Spleen (tissue), 11 donors: ENCODE measurements at regions not wholly inside any gene's neighbourhood (a gene's known extent, or its start where the extent isn't known, plus 50 kb on each side); places are given as distances from the start of the nearest gene placed in this dataset.
"Not testable (repeated sequence)": the region's sequence is repeated elsewhere in the genome, so short reads cannot be mapped to it uniquely, and the experiment has no call there.

Source experiments
- DNase-seq: peaks from one replicate; pipeline ENCODE4 v3.0.0-alpha.2; 2020
- H3K27ac ChIP-seq, 8 donors: fragments of 200-600 bp; sonication (generic) in 7 of 8; 1 replicate in 4 of 8; 2 replicates in 4 of 8; pipeline versions ENCODE4 v1.5.0 to v1.8.0; 2016 to 2021; ENCODE audit warnings: inconsistent platforms in 4 of 8, mild to moderate bottlenecking in 4 of 8, moderate library complexity in 1 of 8
- H3K27me3 ChIP-seq, 7 donors: fragments of 200-600 bp; sonication (generic) in 6 of 7; replicated peaks in 1 of 7; 1 replicate in 4 of 7; 2 replicates in 3 of 7; pipeline versions ENCODE4 v1.5.0 to v1.8.0; 2016 to 2021; ENCODE audit warnings: inconsistent platforms in 3 of 7, mild to moderate bottlenecking in 1 of 7
- H3K36me3 ChIP-seq, 6 donors: fragments of 200-600 bp; sonication (generic) in 5 of 6; 1 replicate in 4 of 6; 2 replicates in 2 of 6; pipeline versions ENCODE4 v1.5.0 to v1.8.0; 2016 to 2021; ENCODE audit warnings: inconsistent platforms in 2 of 6
- H3K4me1 ChIP-seq, 6 donors: fragments of 200-600 bp; sonication (generic) in 5 of 6; 1 replicate in 3 of 6; 2 replicates in 3 of 6; pipeline versions ENCODE4 v1.5.0 to v1.8.0; 2016 to 2021; ENCODE audit warnings: inconsistent platforms in 3 of 6
- H3K4me3 ChIP-seq, 8 donors: fragments of 200-600 bp; sonication (generic) in 7 of 8; 1 replicate in 4 of 8; 2 replicates in 4 of 8; pipeline versions ENCODE4 v1.5.0 to v1.8.0; 2016 to 2021; ENCODE audit warnings: inconsistent platforms in 4 of 8, mild to moderate bottlenecking in 4 of 8, moderate library complexity in 2 of 8
- H3K9me3 ChIP-seq, 8 donors: fragments of 200-600 bp; sonication (generic) in 7 of 8; 1 replicate in 4 of 8; 2 replicates in 4 of 8; pipeline versions ENCODE4 v1.5.0 to v1.8.0; 2016 to 2021; ENCODE audit warnings: inconsistent platforms in 4 of 8
- POLR2A ChIP-seq, 3 donors: fragments of 450-650 bp; IDR thresholded peaks; one replicate each; pipeline ENCODE4 v1.5.1; 2017; ENCODE audit warnings: antibody characterized with exemption in 3 of 3, mild to moderate bottlenecking in 1 of 3
- POLR2AphosphoS5 ChIP-seq, 3 donors: sonication (generic); formaldehyde crosslinking; IDR thresholded peaks; one replicate each; pipeline ENCODE4 v1.5.1; 2017; ENCODE audit warnings: antibody characterized with exemption in 3 of 3
- WGBS, 5 donors: extraction: QIAGEN DNeasy Blood & Tissue Kit in 3 of 5; methylation state at CpG; one replicate each; pipeline versions ENCODE4 v1.1.5 to v1.1.7; 2013 to 2018; 5-methylcytosine and 5-hydroxymethylcytosine counted together
- intact Hi-C: fragments of 100-400 bp; cut with DNase I; formaldehyde crosslinking; loops from one replicate; pipeline ENCODE4 v1.15.0; 2023; ENCODE audit warnings: low total_unique reads
- TF ChIP-seq, protein P1 (sequence below), 11 experiments: fragments of 200-600 bp in 7 of 11; fragments of 450-650 bp in 4 of 11; sonication (generic) in 4 of 11; IDR thresholded peaks in 8 of 11; conservative IDR thresholded peaks in 3 of 11; 1 replicate in 7 of 11; 2 replicates in 4 of 11; pipeline versions ENCODE4 v1.4.0 to v1.8.0; 2016 to 2021; ENCODE audit warnings: antibody characterized with exemption in 11 of 11, inconsistent platforms in 4 of 11, mild to moderate bottlenecking in 1 of 11
- donor health status: healthy with polysubstance abuse.
- donor health status: DM: no; HTN: no; CAD: no; lungs with moderate emphysema.
- donor health status: DM: no; HTN: no; CAD: no.
- donor health status: Bipolar disorder and iron deficiency.
- donor health status: healthy.
- donor health status: DM: no; HTN: no; CAD: no.
- donor health status: DM: yes; HTN: yes; CAD: no.

DNA sequence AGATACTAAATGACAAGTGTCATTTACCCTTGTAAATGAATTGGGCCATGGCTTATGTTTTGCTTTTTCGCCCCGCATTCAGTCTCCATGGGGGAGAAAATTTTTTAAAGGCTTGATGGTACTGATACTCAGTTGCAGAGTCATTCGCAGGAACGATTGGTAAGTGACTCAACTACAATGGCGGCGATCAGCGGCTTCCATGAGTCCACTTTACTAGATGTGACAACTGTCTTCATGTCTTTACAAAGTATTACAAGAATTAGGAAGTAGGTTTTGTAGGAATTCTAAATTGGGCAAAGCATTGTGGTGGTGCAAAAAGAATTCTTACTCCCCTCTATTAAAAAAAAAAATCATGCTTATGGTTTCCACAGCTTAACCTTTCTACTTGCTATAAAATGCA lies 108.8 kb upstream of the ZEB1 start:
- Histone ChIP-seq H3K4me1 (no peaks in the 10 kb centered on the region), H3K36me3 (no peaks in the 10 kb centered on the region), H3K27me3 (no peaks in the 10 kb centered on the region), H3K9me3 (no peaks in the 10 kb centered on the region), H3K27ac (no peak overlapping the region), H3K4me3 (no peak overlapping the region)
- DNase-seq = no peak
- 94 to 99% (median 95%) methylated on average over 7 of the region's 7 CpGs for whole genome bisulfite sequencing, 5 donors
- TF ChIP-seq POLR2AphosphoS5 (IDR thresholded peaks at IDR 0.05) (no peak), POLR2A (IDR thresholded peaks at IDR 0.05) (no peak)
- TF ChIP-seq, protein P1, sequence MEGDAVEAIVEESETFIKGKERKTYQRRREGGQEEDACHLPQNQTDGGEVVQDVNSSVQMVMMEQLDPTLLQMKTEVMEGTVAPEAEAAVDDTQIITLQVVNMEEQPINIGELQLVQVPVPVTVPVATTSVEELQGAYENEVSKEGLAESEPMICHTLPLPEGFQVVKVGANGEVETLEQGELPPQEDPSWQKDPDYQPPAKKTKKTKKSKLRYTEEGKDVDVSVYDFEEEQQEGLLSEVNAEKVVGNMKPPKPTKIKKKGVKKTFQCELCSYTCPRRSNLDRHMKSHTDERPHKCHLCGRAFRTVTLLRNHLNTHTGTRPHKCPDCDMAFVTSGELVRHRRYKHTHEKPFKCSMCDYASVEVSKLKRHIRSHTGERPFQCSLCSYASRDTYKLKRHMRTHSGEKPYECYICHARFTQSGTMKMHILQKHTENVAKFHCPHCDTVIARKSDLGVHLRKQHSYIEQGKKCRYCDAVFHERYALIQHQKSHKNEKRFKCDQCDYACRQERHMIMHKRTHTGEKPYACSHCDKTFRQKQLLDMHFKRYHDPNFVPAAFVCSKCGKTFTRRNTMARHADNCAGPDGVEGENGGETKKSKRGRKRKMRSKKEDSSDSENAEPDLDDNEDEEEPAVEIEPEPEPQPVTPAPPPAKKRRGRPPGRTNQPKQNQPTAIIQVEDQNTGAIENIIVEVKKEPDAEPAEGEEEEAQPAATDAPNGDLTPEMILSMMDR (IDR thresholded peaks at IDR 0.05 in 8 of 11, conservative IDR thresholded peaks at IDR 0.05 in 3 of 11) = no peak
- intact Hi-C loops = no loop called here

DNA sequence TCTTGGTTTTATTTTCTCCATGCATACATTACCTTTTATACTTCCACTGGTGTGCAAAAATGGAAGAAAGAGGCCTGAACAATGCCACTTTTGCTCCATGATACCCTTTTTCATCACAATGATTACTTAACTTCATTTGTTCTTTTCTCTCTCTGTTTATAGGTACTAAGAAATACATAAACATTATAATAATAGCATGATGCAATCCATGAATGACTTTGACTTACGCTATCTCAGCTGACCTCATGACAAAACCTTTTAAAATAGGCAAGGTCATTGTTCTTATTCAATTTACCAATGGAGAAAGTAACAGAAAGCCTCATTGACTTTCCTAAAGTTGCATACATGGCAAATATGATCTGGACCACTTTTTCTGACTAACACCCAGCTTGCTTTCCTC lies 105.1 kb upstream of the ZEB1 start:
- intact Hi-C loops = no loop called here
- TF ChIP-seq POLR2A (IDR thresholded peaks at IDR 0.05) (no peak), POLR2AphosphoS5 (IDR thresholded peaks at IDR 0.05) (no peak)
- TF ChIP-seq, protein P1 (IDR thresholded peaks at IDR 0.05 in 8 of 11, conservative IDR thresholded peaks at IDR 0.05 in 3 of 11) = no peak
- no peaks in the 10 kb centered on the region for H3K9me3 ChIP-seq
- H3K4me1 ChIP-seq = no peaks in the 10 kb centered on the region
- 73 to 92% (median 89%) methylated on average over 1 of the region's 1 CpG for WGBS, 5 donors
- no peaks in the 10 kb centered on the region for H3K36me3 ChIP-seq
- no peak overlapping the region for H3K27ac ChIP-seq
- no peak overlapping the region for H3K4me3 ChIP-seq
- H3K27me3 ChIP-seq = no peaks in the 10 kb centered on the region
- DNase-seq = no peak

DNA sequence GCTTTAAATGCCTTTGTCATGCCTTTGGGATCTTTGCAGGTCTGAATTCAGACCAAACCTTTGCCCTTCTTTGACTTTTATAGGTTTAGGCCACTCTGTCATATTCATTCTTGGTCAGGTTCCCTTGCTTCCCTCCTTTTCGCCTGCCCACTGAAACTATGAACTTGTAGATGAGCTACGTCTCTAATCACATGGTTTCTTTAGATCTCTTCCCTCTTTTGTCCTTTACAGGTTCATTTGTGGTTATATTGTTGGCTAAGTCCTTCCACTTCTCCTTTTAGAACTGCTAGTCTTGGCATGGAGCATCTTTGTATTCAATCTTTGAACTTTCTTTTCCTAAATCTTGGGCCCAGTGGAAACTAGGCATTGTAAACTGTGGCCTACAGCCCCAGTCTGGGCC lies 104.0 kb upstream of the ZEB1 start:
- no peak overlapping the region for H3K4me3 ChIP-seq
- H3K36me3 ChIP-seq = no peaks in the 10 kb centered on the region
- no peak overlapping the region for H3K27ac ChIP-seq
- no peaks in the 10 kb centered on the region for H3K27me3 ChIP-seq
- no peaks in the 10 kb centered on the region for H3K9me3 ChIP-seq
- intact Hi-C loops = no loop called here
- H3K4me1 ChIP-seq = no peaks in the 10 kb centered on the region
- TF ChIP-seq POLR2AphosphoS5 (IDR thresholded peaks at IDR 0.05) = no peak
- TF ChIP-seq POLR2A (IDR thresholded peaks at IDR 0.05) = no peak
- TF ChIP-seq, protein P1 (IDR thresholded peaks at IDR 0.05 in 8 of 11, conservative IDR thresholded peaks at IDR 0.05 in 3 of 11) = no peak
- WGBS, 5 donors = 41 to 65% (median 50%) methylated on average over 2 of the region's 2 CpGs
- no peak for DNase-seq

DNA sequence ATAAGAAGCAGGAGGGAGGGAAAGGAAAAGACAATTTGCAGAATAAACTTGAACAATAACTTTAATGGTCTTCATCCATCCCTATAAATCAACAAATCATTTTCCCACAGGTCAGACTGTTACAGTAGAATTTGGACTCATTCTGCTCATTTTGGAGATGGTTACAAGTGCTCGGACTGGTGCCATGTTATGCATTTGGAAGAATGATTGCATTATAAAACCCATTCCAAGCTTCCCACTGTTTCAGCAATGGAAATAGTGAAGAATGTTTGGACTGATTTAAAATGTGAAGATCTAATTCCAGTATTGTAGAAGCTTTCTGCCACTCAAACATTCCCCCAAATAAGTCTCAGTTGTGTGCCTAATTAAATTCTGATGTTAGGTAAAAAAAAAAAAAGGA lies 99.7 kb upstream of the ZEB1 start:
- Histone ChIP-seq H3K36me3 (no peaks in the 10 kb centered on the region), H3K27ac (no peak overlapping the region), H3K4me3 (no peak overlapping the region), H3K27me3 (no peaks in the 10 kb centered on the region), H3K4me1 (no peaks in the 10 kb centered on the region), H3K9me3 (no peaks in the 10 kb centered on the region)
- 90 to 100% (median 92%) methylated on average over 1 of the region's 1 CpG for WGBS, 5 donors
- TF ChIP-seq POLR2AphosphoS5 (IDR thresholded peaks at IDR 0.05) (no peak), POLR2A (IDR thresholded peaks at IDR 0.05) (no peak)
- TF ChIP-seq, protein P1 (IDR thresholded peaks at IDR 0.05 in 8 of 11, conservative IDR thresholded peaks at IDR 0.05 in 3 of 11) = no peak
- no peak for DNase-seq
- intact Hi-C loops = no loop called here

DNA sequence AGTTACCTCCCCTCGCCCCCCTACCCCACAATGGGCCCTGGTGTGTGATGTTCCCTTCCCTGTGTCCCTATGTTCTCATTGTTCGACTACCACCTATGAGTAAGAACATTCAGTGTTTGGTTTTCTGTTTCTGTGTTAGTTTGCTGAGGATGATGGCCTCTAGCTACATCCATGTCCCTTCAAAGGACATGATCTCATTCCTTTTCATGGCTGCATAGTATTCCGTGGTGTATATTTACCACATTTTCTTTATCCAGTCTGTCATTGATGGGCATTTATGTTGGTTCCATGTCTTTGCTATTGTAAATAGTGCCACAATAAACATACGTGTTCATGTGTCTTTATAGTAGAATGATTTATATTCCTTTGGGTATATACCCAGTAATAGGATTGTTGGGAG lies 90.2 kb upstream of the ZEB1 start:
- H3K4me1 ChIP-seq, DNase-seq, H3K27me3 ChIP-seq, H3K27ac ChIP-seq, H3K4me3 ChIP-seq, H3K36me3 ChIP-seq, intact Hi-C loops: not testable (repeated sequence)
- WGBS, 5 donors = 91 to 98% (median 93%) methylated on average over 4 of the region's 4 CpGs
- H3K9me3 ChIP-seq = peaks cover 0 to 15% (median 9%) of the 10 kb centered on the region in 8 donors
